Osteoblast (primary cell): ENCODE measurements at regions not wholly inside any gene's neighbourhood (a gene's known extent, or its start where the extent isn't known, plus 50 kb on each side); places are given as distances from the start of the nearest gene placed in this dataset.

Experiments used
- DNase-seq: peaks from one replicate; pipeline ENCODE4 v3.0.0; 2011; ENCODE audit warnings: low spot score, mixed read lengths; ENCODE audit not compliant: insufficient read length; ENCODE audit errors: missing footprints
- H2AFZ ChIP-seq: 2 replicates; pipeline ENCODE4 v1.6.0; 2011; ENCODE audit warnings: mild to moderate bottlenecking, low read length
- H3K27ac ChIP-seq: 2 replicates; pipeline ENCODE4 v1.5.1; 2011; ENCODE audit warnings: mild to moderate bottlenecking, low read depth, low read length, moderate library complexity
- H3K27me3 ChIP-seq: 2 replicates; pipeline ENCODE4 v1.6.0; 2012; ENCODE audit warnings: mild to moderate bottlenecking, control low read depth, inconsistent platforms, low read length, moderate library complexity; ENCODE audit not compliant: insufficient read depth
- H3K36me3 ChIP-seq: 2 replicates; pipeline ENCODE4 v1.5.1; 2011; ENCODE audit warnings: mild to moderate bottlenecking, low read length, control low read depth, moderate library complexity; ENCODE audit not compliant: insufficient read depth
- H3K4me1 ChIP-seq: 2 replicates; pipeline ENCODE4 v1.5.1; 2011; ENCODE audit warnings: mild to moderate bottlenecking, low read length, control low read depth, moderate library complexity; ENCODE audit not compliant: insufficient read depth
- H3K4me2 ChIP-seq: 2 replicates; pipeline ENCODE4 v1.6.0; 2011; ENCODE audit warnings: mild to moderate bottlenecking, low read length; ENCODE audit not compliant: insufficient read depth
- H3K4me3 ChIP-seq: fragments of 200-600 bp; sonication (generic); 3 replicates; pipeline ENCODE4 v1.5.1; 2012; ENCODE audit warnings: mild to moderate bottlenecking, low read length, inconsistent platforms; ENCODE audit not compliant: insufficient read depth
- H3K79me2 ChIP-seq: 2 replicates; pipeline ENCODE4 v1.6.0; 2012; ENCODE audit warnings: mild to moderate bottlenecking, low read length, control low read depth, inconsistent platforms; ENCODE audit not compliant: insufficient read depth
- H3K9me3 ChIP-seq: 2 replicates; pipeline ENCODE4 v1.5.1; 2011; ENCODE audit warnings: low read depth, low read length, control low read depth
- H4K20me1 ChIP-seq: 2 replicates; pipeline ENCODE4 v1.6.0; 2012; ENCODE audit warnings: mild to moderate bottlenecking, low read length, control low read depth; ENCODE audit not compliant: insufficient read depth
- TF ChIP-seq, protein P1 (sequence below): IDR thresholded peaks from 2 replicates; pipeline ENCODE4 v1.5.1; 2011; ENCODE audit warnings: mild to moderate bottlenecking, low read depth, low read length, moderate library complexity; ENCODE audit errors: extremely low read depth

DNA sequence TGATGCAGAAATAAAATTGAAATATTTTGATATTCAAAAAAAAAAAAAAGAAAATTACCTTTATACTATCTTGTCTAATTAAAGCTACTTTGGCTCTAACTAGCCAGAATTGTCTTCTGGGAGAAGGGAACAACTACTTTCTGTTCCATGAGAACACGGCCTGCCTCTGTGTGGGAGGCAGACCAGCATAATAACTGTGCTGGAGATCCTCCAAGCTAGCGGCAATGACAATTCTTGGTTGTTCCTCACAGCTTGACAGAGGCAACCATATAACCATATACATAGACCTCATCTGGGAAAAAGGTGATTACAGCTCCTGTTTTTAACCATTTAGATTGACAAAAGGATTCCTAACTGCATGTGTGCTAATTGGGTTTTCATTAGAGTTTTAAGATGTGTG lies 95.7 kb downstream of the RBMX2 start:
- Histone ChIP-seq H3K4me3 (no peak overlapping the region), H3K4me1 (no peaks in the 10 kb centered on the region)
- TF ChIP-seq, protein P1, sequence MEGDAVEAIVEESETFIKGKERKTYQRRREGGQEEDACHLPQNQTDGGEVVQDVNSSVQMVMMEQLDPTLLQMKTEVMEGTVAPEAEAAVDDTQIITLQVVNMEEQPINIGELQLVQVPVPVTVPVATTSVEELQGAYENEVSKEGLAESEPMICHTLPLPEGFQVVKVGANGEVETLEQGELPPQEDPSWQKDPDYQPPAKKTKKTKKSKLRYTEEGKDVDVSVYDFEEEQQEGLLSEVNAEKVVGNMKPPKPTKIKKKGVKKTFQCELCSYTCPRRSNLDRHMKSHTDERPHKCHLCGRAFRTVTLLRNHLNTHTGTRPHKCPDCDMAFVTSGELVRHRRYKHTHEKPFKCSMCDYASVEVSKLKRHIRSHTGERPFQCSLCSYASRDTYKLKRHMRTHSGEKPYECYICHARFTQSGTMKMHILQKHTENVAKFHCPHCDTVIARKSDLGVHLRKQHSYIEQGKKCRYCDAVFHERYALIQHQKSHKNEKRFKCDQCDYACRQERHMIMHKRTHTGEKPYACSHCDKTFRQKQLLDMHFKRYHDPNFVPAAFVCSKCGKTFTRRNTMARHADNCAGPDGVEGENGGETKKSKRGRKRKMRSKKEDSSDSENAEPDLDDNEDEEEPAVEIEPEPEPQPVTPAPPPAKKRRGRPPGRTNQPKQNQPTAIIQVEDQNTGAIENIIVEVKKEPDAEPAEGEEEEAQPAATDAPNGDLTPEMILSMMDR, result no peak

DNA sequence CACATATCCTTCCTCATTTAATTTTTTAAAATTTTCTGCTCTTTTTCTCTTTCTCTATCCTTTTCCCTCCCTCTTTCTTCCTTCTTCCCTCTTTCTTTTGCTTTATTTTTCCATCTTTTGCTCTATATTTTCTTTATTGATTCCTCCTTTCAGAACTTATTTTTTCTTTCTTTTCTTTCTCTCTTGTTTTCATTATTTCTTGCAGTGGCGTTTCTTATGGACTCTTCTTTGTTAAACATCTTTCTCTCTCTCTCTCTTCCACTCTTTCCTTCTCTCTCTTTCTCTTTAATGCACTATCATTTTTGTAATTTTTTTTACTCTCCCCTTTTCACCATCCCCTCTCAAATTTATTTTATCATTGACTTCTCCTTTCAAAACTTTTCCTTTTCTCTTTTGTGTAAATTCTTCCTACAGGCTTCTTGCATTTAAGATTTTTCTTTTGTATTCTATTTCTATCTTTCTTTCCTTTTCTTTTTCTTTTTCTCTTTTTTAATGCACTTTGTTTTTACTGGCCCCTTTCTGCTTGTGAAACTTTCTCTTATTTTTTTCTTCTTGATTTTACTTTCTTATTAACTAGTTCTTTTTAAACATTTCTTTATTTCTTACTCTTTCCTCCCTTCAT lies 97.0 kb downstream of the RBMX2 start:
- DNase-seq, result no peak
- Histone ChIP-seq H4K20me1 (no peaks in the 10 kb centered on the region), H3K36me3 (no peaks in the 10 kb centered on the region), H3K4me1 (no peaks in the 10 kb centered on the region), H3K27me3 (no peaks in the 10 kb centered on the region), H3K4me2 (no peak overlapping the region), H3K79me2 (no peaks in the 10 kb centered on the region), H3K27ac (no peak overlapping the region), H3K9me3 (no peaks in the 10 kb centered on the region), H3K4me3 (no peak overlapping the region), H2AFZ (no peak overlapping the region)
- TF ChIP-seq, protein P1, result no peak

More for the DNA sequence above, 95.7 kb downstream of the RBMX2 start:
- H3K27ac ChIP-seq, result no peak overlapping the region
- H3K79me2 ChIP-seq, result no peaks in the 10 kb centered on the region
- no peak for DNase-seq
- H2AFZ ChIP-seq, result no peak overlapping the region
- no peaks in the 10 kb centered on the region for H4K20me1 ChIP-seq
- H3K27me3 ChIP-seq, result no peaks in the 10 kb centered on the region
- no peaks in the 10 kb centered on the region for H3K9me3 ChIP-seq
- H3K4me2 ChIP-seq, result no peak overlapping the region
- H3K36me3 ChIP-seq, result no peaks in the 10 kb centered on the region

DNA sequence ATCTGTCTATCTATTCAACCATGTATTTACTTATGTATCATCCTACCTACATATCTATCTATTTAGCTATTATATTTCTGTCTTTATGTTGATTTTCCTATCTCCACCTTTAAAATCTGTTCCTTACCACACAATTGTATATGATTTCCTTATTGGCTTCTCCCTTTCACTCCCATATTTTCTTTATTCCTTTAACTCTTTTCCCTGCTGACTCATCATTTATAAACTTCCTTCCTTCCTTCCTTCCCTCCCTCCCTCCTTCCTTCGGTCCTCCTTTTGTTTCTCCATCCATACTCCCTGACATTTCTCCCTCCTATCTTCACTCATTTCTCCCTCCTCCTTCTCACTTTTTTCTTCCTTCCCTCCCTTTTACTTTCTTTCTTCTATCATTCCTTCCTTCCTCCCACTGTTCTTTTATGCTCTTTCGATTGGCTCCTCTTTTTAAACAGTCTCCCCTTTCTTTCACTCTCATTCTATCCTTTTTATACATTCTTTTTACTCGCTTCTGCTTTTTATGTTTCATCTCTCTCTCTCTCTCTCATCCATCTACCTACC lies 100.3 kb downstream of the RBMX2 start:
- DNase-seq, result no peak
- no peak overlapping the region for H3K27ac ChIP-seq
- no peaks in the 10 kb centered on the region for H4K20me1 ChIP-seq
- H3K79me2 ChIP-seq, result no peaks in the 10 kb centered on the region
- TF ChIP-seq, protein P1, result no peak
- H3K4me2 ChIP-seq, result no peak overlapping the region
- H3K9me3 ChIP-seq, result no peaks in the 10 kb centered on the region
- no peak overlapping the region for H2AFZ ChIP-seq
- H3K4me1 ChIP-seq, result no peaks in the 10 kb centered on the region
- H3K4me3 ChIP-seq, result no peak overlapping the region
- no peaks in the 10 kb centered on the region for H3K27me3 ChIP-seq
- H3K36me3 ChIP-seq, result no peaks in the 10 kb centered on the region

DNA sequence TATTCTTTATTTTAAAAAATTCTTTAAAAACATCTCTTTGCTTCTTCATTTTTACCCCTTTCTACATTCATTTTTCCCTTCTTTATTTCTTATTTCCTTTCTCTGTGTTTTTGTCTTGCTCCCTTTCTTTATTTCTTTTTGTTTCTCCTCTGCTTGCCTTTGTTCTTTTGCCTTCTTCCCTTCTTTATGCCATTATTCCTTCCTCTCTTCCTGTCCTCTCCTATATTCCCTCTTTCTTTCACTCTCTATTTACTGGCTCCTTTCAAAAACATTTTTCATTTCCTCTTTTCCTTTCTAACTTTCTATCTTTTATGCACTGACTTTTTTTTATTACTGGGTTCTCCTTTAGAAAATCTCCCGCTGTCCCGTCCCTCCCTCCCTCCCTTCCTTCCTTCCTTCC lies 102.2 kb downstream of the RBMX2 start:
- H3K4me2 ChIP-seq, result no peak overlapping the region
- TF ChIP-seq, protein P1, result no peak
- H3K9me3 ChIP-seq, result no peaks in the 10 kb centered on the region
- H4K20me1 ChIP-seq, result no peaks in the 10 kb centered on the region
- no peak overlapping the region for H3K27ac ChIP-seq
- no peaks in the 10 kb centered on the region for H3K27me3 ChIP-seq
- no peaks in the 10 kb centered on the region for H3K4me1 ChIP-seq
- H3K79me2 ChIP-seq, result no peaks in the 10 kb centered on the region
- H3K36me3 ChIP-seq, result no peaks in the 10 kb centered on the region
- H2AFZ ChIP-seq, result no peak overlapping the region
- H3K4me3 ChIP-seq, result no peak overlapping the region
- DNase-seq, result no peak
